ENCODE measurements at regions not wholly inside any gene's neighbourhood (a gene's known extent, or its start where the extent isn't known, plus 50 kb on each side); places are given as distances from the start of the nearest gene placed in this dataset.
"Not testable (repeated sequence)": the region's sequence is repeated elsewhere in the genome, so short reads cannot be mapped to it uniquely, and the experiment has no call there.

DNA sequence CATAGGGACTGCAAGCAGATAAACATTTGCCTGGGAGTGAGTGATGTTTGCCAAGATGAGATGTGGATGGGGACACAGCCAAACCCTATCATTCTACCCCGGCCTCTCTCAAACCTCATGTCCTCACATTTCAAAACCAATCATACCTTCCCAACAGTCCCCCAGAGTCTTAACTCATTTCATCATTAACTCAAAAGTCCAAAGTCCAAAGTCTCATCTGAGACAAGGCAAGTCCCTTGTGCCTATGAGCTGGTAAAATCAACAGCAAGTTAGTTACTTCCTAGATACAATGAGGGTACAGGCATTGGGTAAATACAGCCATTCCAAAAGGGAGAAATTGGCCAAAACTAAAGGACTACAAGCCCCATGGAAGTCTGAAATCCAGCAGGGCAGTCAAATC is 822.9 kb upstream of the SPRY2 start:
- DNase-seq = not testable (repeated sequence)

DNA sequence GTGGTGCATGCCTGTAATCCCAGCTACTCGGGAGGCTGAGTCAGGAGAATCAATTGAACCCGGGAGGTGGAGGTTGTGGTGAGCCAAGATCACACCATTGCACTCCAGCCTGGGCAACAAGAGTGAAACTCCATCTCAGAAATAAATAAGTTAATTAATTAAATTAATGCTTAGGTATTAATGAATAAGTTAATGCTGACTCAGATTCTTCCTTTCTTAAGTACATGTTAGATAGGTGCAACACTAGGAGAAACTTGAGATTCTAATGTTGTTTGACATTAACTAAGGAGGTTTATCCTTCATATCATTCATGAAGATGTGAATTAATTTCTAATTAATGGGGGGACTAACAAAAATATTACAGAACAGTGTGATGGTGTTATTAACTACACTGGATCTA is 812.6 kb upstream of the SPRY2 start:
- no peak for DNase-seq

DNA sequence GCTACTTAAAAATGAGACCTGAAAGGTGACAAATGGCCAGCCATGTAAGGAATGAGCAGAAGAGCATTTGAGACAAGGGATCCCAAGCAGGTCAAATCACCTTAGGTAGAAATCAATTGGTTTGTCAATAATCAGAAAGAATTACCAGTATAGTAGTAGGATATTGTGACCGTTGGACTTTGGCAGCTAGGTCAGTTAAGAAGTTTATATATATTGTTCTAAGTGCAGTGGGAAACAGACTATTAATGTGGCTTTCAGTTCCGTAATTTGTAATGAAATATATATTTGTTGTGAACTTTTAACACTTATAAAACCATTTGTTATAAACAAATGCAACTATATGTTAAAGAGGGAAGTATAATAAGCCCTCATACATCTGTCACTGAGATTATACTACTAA is 807.9 kb upstream of the SPRY2 start:
- DNase-seq = no peak

DNA sequence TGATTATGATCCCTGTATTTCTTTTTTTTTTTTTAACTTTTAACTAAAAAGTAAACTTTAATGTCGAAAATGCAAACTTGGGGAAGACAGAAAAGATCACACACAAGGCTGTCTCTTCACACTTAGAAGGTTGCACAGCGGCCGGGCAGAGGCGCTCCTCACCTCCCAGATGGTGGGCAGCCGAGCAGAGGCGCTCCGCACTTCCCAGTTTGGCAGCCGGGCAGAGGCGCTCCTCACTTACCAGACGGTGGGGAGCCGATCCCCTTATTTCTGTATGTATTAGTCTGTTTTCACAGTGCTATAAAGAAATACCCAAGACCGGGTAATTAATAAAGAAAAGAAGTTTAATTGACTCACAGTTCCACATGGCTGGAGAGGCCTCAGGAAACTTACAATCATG is 805.6 kb upstream of the SPRY2 start:
- DNase-seq = not testable (repeated sequence)

DNA sequence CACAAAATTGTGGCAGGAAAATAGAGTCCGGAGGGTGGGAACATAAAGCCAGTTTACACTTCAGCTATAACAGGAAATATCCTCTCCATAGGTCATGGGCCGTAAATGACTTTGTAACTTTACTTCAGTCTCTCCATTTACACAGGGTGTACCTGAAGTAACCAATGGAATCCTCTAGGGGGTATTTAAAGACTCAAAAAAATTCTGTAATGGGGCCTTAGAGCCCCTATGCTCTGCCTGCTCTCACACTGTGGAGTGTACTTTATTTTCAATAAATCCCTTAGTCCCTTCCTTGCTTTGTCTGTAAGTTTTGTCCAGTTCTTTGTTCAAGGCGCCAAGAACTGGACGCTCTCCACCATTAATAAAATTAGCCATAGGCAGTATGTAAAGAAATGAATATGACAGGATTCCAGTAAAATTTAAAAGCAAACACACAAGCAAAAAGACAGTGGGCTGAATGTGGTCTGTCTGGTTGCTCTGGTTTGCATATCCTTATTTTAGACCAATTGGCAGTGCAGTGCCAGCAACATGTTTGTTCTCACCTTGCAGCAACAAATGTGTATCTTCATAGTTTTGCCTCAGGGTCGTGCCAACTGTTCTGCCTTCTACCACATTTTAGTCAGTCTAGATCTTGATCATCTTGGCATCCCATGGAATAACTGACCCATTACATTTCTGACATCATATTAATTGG is 801.5 kb upstream of the SPRY2 start:
- no peak for DNase-seq

DNA sequence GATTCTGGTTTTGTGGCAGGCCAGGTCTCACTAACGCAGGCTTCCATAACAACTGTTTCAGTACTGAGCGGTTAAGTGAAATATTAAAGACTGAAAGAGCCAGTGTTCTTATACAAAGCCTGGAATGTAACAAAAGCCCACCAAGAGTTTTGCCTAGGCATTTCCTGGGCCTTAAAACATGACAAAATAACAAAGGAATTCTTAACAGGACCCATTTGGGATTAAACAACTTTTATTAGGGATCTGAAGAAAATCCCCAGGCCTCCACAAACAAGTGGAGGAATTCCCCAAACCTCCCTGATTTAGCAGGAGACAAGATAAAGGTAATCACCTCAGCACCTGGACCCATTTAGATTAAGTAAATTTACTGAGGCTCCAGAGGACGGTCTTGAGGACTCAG is 799.7 kb upstream of the SPRY2 start:
- DNase-seq = no peak

DNA sequence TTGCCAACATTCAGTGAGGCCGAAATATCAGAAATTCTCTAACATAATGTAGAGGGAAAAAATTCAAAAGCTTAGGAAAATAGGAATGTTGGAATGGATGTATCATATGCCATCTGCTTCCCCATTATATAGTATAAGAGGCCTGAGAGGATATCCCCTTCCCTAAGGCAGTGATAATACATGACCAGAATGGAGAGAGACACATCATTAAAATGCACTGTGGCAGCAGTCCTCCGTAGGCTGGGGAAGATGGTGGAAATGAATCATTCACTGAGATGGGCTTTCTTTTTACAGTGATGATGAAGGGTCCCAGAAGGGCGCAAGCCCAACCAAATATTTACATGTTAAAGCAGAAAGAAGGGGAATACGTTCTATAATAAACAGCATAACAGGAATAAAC is 799.1 kb upstream of the SPRY2 start:
- DNase-seq = no peak

DNA sequence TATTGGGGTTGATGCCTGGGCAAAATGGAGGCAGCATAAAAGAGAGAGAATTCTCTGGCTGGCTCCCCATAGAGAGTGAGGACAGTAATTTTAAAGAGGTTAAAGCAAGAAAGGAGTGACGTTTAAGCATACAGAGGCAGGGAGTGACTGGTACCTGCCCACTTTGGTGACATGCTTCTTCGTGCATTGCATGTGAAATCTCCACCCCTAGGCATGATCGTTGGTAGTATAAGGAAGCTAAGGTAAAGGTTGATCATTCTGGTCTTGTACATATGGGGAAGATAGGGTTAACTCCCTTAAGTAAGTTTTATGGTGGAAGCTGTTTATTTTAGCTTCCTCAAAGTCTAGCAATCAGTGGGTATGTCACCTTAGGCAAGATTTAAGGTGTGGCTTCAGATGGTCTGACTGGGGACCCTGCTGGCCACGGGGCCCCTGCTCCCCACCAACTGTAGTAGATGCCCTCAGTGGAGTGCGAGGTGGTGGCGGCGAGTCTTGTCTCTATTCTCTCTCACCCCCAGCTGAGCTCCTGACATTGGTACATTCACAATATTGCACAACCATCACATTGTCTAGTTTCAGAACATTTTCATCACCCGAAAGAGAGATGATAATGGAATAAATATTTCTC is 797.5 kb upstream of the SPRY2 start:
- DNase-seq = no peak

DNA sequence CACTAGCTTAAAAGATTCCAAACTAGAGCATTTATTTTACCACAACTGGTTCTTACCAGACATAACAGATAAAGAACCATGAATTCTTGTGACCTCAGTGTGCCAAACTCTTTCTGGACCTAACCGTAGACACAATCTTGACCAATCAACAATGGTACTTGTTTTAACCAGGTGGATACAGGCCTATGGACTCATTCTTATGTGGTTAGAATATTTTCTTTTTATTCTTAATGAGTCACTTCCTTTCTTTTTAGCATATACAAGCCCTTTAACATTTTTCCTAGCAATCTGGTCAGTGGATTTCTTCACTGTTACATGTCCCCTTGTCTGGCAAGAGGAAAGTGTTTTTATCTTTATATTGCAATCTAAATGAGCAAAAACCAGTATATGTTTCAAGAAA is 792.1 kb upstream of the SPRY2 start:
- DNase-seq = no peak

DNA sequence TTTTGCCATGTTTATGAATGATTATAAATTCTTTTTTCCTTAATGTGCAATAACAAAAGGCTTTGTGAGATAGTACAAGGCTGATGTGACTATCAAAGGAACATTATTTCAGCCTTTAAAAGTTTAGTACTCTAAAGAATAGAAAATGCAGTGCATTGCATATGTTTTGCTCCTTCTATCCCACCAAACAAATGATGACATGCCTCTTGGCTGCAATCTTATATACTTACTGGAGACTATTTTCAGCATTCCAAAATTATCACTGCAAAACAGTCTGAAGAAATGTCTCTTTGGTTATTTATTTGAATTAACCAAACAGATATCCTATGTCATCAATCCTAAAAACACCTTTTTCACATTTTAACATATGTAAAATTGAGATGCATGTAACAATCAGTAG is 776.5 kb upstream of the SPRY2 start:
- DNase-seq = no peak

DNA sequence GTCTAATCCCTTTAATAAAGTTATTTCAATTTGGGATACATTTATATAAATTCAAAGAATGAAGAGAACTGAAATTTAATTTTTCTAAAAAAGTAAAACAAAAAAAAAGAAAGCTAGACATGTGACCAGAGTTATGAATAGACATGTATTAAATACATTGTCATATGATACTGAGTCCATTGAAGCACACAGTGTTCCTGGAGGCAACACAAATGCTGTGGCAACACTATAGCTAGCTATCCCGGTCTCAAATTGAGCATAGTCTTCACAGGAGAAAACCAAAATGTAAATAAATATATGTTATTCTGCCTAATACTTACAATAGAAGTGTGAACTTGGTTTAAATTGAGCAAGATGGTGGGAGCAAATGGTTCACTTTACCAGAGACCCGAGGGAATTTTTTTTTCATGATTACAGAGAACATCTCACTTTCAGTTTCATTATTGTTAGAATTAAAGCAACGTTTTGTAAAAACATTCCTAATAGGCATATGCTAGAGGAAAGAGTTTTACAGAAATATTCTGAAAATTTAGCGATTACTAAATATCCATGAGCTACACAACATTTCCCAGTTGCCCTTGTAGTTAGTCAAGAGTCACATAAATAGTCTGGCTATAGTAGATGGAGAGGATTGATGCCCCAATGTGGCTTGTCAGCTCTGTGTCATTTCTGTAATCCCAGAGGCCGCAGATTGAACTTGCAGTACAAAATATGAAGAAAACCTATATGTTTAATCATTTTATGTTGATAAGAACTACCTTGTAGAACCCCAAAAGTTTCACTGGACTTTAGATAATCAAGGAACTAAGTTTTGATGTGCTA is 775.7 kb upstream of the SPRY2 start:
- DNase-seq = no peak

DNA sequence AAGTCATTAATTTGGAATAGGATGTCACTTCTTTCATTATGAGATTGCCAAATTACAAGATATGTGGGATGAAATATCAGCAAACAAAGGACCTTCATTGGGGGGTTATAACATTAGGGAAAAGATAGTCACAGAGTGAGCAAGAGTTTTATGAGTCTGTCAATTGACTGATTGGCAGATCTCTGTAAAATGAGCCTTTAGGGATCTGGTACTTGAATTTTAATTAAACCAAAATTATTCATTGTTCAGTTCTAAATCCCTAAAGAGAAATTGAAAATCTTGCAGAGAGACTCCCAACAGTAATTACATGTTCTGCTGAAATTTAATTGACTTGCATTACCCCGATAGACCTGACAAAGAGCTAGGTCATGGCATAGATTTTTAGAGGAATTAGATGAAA is 768.1 kb upstream of the SPRY2 start:
- no peak for DNase-seq

DNA sequence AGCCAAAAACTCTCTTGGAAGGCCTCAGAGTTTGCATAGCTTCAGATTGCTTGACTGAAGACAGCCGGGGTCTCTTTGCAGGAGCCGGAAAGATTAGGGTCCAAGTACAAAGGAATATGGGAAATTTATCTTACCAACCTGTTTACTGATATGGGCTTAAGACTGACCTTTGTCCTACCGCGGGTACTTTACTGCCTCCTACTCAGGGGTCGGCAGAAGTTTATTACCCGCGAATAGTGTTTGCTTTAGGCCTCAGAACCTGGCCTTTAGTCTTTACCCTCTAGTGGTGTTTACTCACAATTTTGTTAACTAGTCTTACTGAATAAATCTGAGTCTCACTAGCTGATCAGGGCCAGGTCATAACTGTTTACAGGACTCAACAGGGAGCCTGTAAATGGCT is 765.4 kb upstream of the SPRY2 start:
- DNase-seq = no peak

DNA sequence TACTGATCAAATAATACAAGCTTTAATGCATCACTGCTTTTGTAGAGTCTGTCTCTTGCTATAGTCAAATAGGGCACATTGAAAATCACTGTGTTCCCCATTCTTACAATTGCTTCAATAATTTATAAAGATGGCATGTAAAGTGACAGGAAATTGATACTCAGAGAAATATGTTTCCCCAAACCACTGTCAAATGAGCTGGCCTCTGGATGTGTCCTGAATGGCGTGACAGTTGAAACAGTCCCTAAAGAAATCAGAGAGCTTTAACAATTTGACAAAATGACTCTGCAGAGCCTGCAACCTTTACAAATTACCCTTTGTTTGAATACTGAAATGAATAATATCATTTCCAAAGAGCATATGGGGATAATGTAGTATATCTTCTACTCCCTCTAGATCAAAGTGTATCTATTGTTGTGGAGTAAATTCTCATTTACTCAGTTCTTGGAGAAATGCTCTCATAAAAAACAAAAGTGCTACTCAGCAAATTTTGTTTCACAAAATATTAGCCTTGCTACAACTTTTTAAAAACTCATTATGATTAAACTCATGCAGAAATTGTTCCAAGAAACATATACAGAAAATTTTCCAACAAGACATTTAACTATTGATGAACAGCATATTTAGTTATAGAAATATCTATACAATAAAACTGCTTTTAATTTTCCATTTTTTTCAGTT is 763.2 kb upstream of the SPRY2 start:
- no peak for DNase-seq

DNA sequence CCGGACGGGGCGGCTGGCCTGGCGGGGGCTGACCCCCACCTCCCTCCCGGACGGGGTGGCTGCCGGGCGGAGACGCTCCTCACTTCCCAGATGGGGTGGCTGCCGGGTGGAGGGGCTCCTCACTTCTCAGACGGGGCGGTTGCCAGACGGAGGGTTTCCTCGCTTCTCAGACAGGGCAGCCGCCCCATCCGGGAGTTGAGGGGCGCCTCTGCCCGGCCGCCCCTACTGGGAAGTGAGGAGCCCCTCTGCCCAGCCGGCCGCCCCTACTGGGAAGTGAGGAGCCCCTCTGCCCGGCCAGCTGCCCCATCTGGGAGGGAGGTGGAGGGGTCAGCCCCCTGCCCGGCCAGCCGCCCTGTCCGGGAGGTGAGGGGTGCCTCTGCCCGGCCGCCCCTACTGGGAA is 761.1 kb upstream of the SPRY2 start:
- not testable (repeated sequence) for DNase-seq

DNA sequence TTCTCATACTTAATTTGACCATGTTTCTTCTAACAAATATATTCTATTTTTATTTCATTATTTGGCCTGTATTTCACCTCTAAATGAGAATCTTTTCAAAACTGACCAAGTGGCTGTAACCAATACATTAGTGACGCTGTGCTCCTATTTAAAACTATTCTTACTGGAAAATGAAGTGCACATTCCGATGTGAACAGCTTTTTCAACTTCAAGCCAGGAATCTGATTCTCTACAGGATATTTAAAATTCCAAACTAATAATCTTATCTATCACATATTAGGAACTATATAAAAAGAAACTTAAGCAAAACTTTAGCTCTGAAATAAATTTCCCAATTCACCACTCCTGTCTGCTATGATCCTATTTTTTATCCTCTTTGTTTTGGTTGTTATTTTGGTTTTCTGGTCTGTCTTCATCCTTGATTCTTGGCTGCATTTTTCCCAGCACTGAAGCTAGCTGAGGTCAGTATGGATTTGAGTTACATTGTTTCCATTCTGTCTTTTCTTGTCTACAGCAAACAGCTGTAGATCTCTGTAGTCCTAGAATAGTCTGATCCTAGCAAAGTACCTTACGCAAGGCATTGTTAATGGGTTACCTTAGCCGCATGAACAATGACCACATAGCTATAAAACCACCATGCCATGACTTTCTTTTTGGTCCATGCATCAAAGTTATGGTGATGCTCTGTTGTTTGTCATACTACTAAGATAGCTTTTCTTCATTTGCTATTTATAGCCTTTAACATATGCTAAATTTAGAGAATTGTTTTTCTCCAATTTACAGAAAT is 748.6 kb upstream of the SPRY2 start:
- DNase-seq = no peak

DNA sequence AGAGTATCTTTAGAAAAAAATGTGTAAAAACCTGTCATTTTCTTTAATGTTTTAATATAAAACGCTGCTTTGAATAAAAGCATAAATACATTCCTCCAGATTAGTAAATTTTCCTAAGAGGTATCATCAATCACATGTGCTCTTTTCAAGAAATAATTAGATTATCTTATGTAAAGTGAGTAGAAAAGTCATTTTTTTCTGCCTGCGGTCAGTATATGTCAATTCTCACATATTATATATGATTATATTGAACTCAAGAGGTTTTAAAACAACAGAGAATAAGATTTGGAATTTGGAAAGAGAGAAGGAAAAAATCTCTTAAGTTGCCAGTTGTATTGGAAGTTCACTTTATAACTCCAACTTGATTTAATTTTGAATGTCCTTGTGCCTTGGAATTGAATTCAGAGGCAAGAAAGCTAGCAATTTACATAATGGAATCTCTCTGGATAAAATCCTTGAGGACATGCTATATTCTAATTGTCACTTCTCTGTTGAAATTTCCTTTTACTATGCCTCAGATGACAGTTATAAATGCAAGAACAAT is 740.1 kb upstream of the SPRY2 start:
- DNase-seq = no peak

DNA sequence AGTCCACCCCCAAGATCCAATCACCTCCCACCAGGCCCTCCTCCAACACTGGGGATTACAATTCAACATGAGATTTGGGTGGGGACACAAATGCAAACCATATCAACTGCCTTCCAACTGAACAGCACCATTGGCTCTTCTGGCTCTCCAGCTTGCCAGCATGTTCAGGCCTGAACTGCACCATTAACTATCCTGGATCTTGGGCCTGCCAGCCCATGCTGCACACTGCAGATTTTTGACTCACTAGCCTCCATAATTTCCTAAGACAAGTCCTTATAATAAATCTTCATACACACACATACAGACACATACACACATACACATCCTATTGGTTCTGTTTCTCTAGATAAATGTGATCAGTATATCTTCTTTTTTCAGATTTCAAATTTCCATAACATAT is 737.1 kb upstream of the SPRY2 start:
- DNase-seq = no peak

DNA sequence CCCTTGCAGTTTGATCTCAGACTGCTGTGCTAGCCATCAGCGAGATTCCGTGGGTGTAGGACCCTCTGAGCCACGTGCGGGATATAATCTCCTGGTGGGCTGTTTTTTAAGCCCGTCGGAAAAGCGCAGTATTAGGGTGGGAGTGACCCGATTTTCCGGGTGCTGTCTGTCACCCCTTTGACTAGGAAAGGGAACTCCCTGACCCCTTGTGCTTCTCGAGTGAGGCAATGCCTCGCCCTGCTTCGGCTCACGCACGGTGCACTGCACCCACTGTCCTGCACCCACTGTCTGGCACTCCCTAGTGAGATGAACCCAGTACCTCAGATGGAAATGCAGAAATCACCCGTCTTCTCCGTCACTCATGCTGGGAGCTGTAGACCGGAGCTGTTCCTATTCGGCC is 728.9 kb upstream of the SPRY2 start:
- not testable (repeated sequence) for DNase-seq

DNA sequence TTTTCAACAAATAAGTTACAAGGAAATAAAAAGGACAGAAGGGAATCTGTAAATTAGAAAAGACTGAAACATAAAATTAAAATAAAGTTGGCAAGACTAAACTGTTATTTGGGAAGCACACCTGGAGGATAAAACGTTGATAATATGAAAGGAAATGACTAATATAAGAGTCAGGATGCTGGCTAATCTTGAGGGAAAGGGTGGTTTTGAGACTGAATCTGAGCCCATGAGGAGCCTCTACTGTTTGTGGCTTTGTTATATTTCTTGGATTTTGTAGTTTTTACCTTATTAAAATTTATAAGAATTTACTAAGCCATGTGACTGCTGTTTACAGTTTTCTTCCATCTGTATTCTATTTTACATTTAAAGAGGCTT is 718.0 kb upstream of the SPRY2 start:
- no peak for DNase-seq

DNA sequence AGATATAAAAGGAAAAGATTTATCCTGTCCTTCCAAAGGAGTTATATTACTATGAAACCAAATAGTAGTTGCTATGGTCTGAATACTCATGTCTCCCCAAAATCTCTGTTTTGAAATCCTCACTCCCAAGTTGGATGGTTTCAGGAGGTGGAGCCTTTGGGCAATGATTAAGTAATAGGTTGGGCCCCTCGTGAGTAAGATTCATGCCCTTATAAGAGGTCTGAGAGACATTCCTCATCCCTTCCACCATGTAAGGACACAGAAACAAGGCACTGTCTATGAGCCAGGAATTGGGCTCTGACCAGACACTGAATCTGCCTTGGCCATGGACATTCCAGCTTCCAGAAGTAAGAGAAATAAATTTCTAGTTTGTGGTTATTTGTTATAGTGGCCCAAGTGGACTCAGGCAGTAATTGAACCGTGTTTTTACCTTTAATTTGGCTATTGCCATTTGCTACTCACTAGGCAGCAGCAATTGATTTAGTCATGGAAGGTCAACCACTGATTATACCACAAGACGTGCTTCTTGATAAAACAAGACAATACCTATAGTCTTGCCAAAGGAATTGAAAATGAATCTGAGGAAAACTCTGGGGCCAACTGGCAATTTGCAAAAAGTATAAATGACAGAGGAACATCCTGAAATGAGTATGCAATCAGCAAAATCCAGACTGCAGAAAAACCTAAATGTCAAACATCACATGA is 717.4 kb upstream of the SPRY2 start:
- no peak for DNase-seq
